GDM1 (cell line): ENCODE measurements at regions not wholly inside any gene's neighbourhood (a gene's known extent, or its start where the extent isn't known, plus 50 kb on each side); places are given as distances from the start of the nearest gene placed in this dataset.

ENCODE experiments used
- DNase-seq: peaks from one replicate; lab custom pipeline; 2025; lab: John Stamatoyannopoulos, UW

GRCh38 chr5:143561219-143561618 lies 157.7 kb upstream of the NR3C1 start:
- no peak for DNase-seq

- DNase-seq, result no peak
These were observed 156.9 kb upstream of the NR3C1 start for GRCh38 chr5:143560378-143560777.

GRCh38 chr5:143559586-143560109 lies 156.2 kb upstream of the NR3C1 start:
- DNase-seq, result no peak

- DNase-seq, result no peak
These were observed 154.6 kb upstream of the NR3C1 start for GRCh38 chr5:143558048-143558447.

- DNase-seq, result no peak
These were observed 153.8 kb upstream of the NR3C1 start for GRCh38 chr5:143557061-143557818.

GRCh38 chr5:143554918-143555477 lies 151.5 kb upstream of the NR3C1 start:
- no peak for DNase-seq

- no peak for DNase-seq
These were observed 150.8 kb upstream of the NR3C1 start for GRCh38 chr5:143554187-143554717.

- no peak for DNase-seq
These were observed 149.2 kb upstream of the NR3C1 start for GRCh38 chr5:143552680-143553079.

- DNase-seq, result no peak
These were observed 148.3 kb upstream of the NR3C1 start for GRCh38 chr5:143551820-143552251.

GRCh38 chr5:143550986-143551630 lies 147.6 kb upstream of the NR3C1 start:
- DNase-seq, result no peak

GRCh38 chr5:143547342-143547741 lies 143.9 kb upstream of the NR3C1 start:
- DNase-seq, result no peak

- no peak for DNase-seq
These were observed 142.9 kb upstream of the NR3C1 start for GRCh38 chr5:143546394-143546793.

GRCh38 chr5:143544606-143545005 lies 141.1 kb upstream of the NR3C1 start:
- DNase-seq, result no peak

- DNase-seq, result no peak
These were observed 140.1 kb upstream of the NR3C1 start for GRCh38 chr5:143543358-143544255.

- no peak for DNase-seq
These were observed 139.3 kb upstream of the NR3C1 start for GRCh38 chr5:143542798-143543144.

- no peak for DNase-seq
These were observed 138.7 kb upstream of the NR3C1 start for GRCh38 chr5:143541943-143542797.

GRCh38 chr5:143539742-143540141 lies 136.3 kb upstream of the NR3C1 start:
- DNase-seq, result no peak

- DNase-seq, result no peak
These were observed 133.6 kb upstream of the NR3C1 start for GRCh38 chr5:143537056-143537455.

GRCh38 chr5:143536364-143536763 lies 132.9 kb upstream of the NR3C1 start:
- no peak for DNase-seq

- no peak for DNase-seq
These were observed 131.3 kb upstream of the NR3C1 start for GRCh38 chr5:143534761-143535154.
